ENCODE measurements at regions not wholly inside any gene's neighbourhood (a gene's known extent, or its start where the extent isn't known, plus 50 kb on each side); places are given as distances from the start of the nearest gene placed in this dataset.
A peak's percentile ranks its signal among the peaks of the same experiment; 100 is the strongest.

GRCh38 chr6:67563671-67564070 lies 1071.4 kb upstream of the ADGRB3 start:
- DNase-seq (ENCODE audit: extremely low read depth in 1 of 4, low spot score in 3 of 4) (no peak), FAIRE-seq (no peak), ATAC-seq (no peak)
- CTCF ChIA-PET (ENCODE audit: low intra/inter-chr PET ratio), result no interaction called here
- Histone ChIP-seq H3K9me3 (replicated peaks; ENCODE audit: control insufficient read depth, insufficient read depth, low read depth, low read length) (no peaks in the 10 kb centered on the region), H3K4me2 (ENCODE audit: insufficient read depth, low read length) (no peak overlapping the region), H3K79me2 (ENCODE audit: control insufficient read depth, insufficient read depth, low read length) (no peaks in the 10 kb centered on the region), H3K9ac (ENCODE audit: insufficient read depth in 1 of 2, low read depth in 2 of 2, low read length in 2 of 2) (no peak overlapping the region), H3K9me1 (ENCODE audit: control insufficient read depth, insufficient read depth, low read length) (no peaks in the 10 kb centered on the region), H3K27me3 (ENCODE audit: control insufficient read depth in 2 of 2, insufficient read depth in 2 of 2, low read length in 2 of 2) (no peaks in the 10 kb centered on the region), H3K4me1 (replicated peaks in 1 of 2; ENCODE audit: control insufficient read depth in 2 of 2, insufficient read depth in 2 of 2, low read length in 2 of 2) (no peaks in the 10 kb centered on the region; a peak in 1 of 5 replicates), H2AFZ (ENCODE audit: low read depth, low read length) (peak overlapping the region; percentile 14), H3K4me3 (no peak overlapping the region), H4K20me1 (replicated peaks; ENCODE audit: control insufficient read depth, insufficient read depth, low read length) (no peaks in the 10 kb centered on the region), H3K36me3 (ENCODE audit: control insufficient read depth, insufficient read depth, low read length) (no peaks in the 10 kb centered on the region), H3K27ac (ENCODE audit: extremely low read depth, low read depth, low read length) (no peak overlapping the region)
- WGBS (ENCODE audit: insufficient coverage, low coverage, missing lambda C conversion rate), result 36% methylated on average over 5 of the region's 5 CpGs
- BruUV-seq (replicated peaks), result no TSS peak
- TF ChIP-seq MAFF (IDR thresholded peaks at IDR 0.05; ENCODE audit: low read length) (no peak), CTBP1 (IDR thresholded peaks at IDR 0.05; ENCODE audit: borderline replicate concordance) (no peak), ZNF696 (CRISPR knock-in tag; conservative IDR thresholded peaks at IDR 0.05) (no peak), ZNF12 (CRISPR knock-in tag; IDR thresholded peaks at IDR 0.05) (no peak), RB1 (IDR thresholded peaks at IDR 0.05; ENCODE audit: low read depth) (no peak), MXI1 (IDR thresholded peaks at IDR 0.05; ENCODE audit: low read depth, low read length) (no peak), FOXK1 (CRISPR knock-in tag; IDR thresholded peaks at IDR 0.05; ENCODE audit: borderline replicate concordance) (no peak), RBM34 (IDR thresholded peaks at IDR 0.05; ENCODE audit: borderline replicate concordance, insufficient read depth, low read length) (no peak), HMGN3 (IDR thresholded peaks at IDR 0.05; ENCODE audit: borderline replicate concordance, extremely low read depth, insufficient read length, low read depth, low read length) (no peak)
- intact Hi-C loops (cut with micrococcal nuclease) (no loop called here), in situ Hi-C loops (cut with MboI) (no loop called here)
- POLR2A ChIA-PET, result no interaction called here

Data from K562 (cell line).